HG02759 (cell line): ENCODE measurements at regions not wholly inside any gene's neighbourhood (a gene's known extent, or its start where the extent isn't known, plus 50 kb on each side); places are given as distances from the start of the nearest gene placed in this dataset.
A peak's percentile ranks its signal among the peaks of the same experiment; 100 is the strongest.

Experiments used
- ATAC-seq: cut with Tn5 transposase; IDR thresholded peaks from one replicate; pipeline ENCODE4 v1.9.1; 2021; ENCODE audit warnings: mild to moderate bottlenecking, moderate library complexity; ENCODE audit not compliant: unreplicated experiment

GRCh38 chr1:219993554-219994433 lies 52.5 kb downstream of the EPRS1 start:
- ATAC-seq, result no peak

- ATAC-seq, result no peak
Observed at GRCh38 chr1:219991919-219992318, 54.4 kb downstream of the EPRS1 start.

DNA sequence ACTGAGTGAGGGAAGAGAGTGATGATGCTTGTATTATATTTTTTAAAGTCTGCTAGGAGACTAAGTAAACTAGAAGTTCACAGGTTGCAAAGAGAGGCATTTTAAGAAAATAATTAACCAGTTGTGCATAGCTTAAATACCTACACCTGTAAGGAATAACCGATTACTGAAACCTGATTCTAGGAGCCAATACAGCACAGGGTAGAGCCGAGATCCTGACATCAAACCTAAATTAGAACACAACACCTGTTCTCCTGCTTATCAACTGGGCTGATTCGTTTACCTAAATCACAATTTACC lies 54.8 kb downstream of the EPRS1 start:
- ATAC-seq, result no peak

- no peak for ATAC-seq
Observed at GRCh38 chr1:219990782-219991510, 55.4 kb downstream of the EPRS1 start.

DNA sequence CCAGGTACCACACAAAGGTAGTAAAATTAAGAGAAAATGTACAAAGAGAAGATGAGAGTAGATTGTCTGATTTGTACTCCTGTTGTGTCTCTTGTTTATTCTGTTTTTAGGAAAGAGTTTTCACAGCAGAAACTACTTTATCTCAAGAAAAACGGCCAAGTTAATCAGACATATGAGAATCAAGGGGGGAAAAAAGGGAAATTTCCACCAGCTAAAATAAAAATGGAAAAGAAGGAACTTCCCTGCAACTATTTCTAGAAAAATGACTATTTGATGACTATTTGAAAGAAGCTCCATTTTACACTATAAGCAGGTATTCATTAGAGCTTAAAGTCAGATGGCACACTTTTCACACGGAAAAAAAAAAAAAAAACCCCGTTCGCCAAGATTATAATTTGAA lies 56.5 kb downstream of the EPRS1 start:
- no peak for ATAC-seq

GRCh38 chr1:219988818-219989217 lies 57.5 kb downstream of the EPRS1 start:
- no peak for ATAC-seq

DNA sequence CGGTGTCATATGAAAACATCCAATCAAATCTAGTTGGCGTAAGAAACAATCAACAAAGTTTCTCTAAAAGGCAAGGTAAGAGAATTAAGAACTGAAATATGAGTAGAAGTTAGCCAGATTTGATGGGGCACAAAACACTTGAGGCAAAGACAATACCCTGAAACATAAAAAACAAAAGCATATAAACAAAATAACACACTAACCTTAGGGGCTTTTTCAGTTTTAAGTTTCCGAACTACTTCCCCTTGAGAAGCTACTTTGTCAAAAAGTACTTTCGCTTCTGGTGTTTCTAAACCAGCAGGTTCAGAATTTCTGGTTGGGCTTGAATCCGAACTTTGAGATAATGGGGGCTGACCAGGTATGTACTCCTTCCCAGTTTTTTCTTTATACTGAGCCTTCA lies 57.9 kb downstream of the EPRS1 start:
- ATAC-seq, result peak; percentile 78

GRCh38 chr1:219987325-219987724 lies 59.0 kb upstream of the SLC30A10 start:
- no peak for ATAC-seq

DNA sequence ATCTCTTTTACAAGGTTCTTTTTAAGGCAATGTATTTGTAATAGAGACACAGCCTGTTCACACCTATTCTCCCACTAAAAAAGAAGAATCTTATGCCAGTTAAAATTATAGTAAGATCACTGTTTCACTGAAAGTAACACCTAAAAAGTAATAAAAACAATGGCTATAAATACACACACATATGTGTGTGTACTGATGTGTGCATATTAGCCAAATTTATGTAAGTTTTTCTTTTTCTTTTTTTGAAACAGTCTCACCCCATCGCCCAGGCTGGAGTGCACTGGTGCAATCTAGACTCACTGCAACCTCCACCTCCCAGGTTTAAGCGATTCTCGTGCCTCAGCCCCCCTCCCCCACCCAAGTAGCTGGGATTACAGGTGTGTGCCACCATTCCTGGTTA lies 56.8 kb upstream of the SLC30A10 start:
- ATAC-seq, result peak; percentile 34
